ENCODE measurements at regions not wholly inside any gene's neighbourhood (a gene's known extent, or its start where the extent isn't known, plus 50 kb on each side); places are given as distances from the start of the nearest gene placed in this dataset.
A peak's percentile ranks its signal among the peaks of the same experiment; 100 is the strongest.

DNA sequence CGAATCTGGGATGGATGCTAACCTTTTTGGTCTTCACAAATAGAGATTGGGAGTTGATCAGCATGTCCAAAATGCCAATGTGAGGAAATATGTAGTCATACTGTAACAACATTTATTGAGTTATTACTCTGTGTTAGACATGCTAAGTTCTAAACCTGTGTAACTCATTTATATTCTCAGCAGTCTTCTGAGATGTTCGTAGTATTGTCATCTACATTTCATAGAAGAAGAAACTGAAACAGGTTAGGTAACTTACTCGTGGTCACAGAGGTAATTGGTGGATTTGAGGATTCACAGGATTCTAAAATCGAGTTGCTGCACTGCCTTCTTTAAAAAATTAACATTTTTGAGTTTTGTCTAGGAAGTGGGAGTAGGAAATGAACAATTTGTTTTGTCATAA is 162.1 kb downstream of the UBE2E3 start:
- in situ Hi-C loops (cut with HindIII; ENCODE audit: low pct_unique_long_range_greater_than_20kb, low sequenced_read_pairs), result no loop called here
- no peak for DNase-seq (ENCODE audit: low read depth, low spot score)

DNA sequence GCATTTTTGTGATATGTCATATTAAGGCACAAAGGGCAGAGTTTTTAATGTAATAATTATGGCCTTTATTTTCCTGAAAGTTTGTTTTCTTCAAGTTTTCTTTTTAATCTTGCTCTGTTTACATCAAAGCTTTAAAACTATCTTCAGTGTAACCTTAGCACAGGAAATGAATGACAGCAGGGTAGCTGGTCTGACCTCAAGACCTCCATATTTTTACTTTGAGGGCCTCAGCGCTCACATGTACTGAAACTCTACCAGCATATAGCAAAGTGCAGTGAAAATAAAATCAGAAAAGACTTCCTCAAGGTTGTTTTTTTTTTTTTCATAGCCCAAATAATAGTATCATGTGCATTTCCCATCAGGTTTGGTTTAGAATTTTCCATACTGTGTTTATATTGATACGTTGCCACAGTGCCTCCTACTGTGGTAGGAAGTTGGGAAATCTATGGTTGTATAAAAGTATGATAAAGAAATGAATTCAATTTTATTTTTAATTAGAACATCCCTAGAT is 163.4 kb downstream of the UBE2E3 start:
- in situ Hi-C loops (cut with HindIII; ENCODE audit: low pct_unique_long_range_greater_than_20kb, low sequenced_read_pairs), result no loop called here
- DNase-seq (ENCODE audit: low read depth, low spot score), result no peak

DNA sequence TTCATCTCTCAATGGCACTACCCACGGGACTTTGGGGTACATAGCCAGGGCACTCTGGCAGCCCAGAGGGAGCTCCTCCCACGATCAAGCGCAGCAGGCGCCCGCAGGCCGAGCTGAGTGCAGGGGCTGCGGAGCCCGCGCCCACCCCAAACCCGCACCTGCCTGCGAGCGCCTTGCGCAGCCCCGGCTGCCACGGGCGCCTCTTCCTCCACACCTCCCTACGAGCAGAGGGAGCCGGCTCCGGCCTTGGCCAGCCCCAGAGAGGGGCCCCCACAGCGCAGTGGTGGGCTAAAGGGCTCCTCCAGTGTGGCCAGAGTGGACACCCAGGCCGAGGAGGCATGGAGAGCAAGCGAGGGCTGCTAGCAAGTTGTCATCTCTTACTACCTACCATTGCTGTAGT is 165.2 kb downstream of the UBE2E3 start:
- in situ Hi-C loops (cut with HindIII; ENCODE audit: low pct_unique_long_range_greater_than_20kb, low sequenced_read_pairs), result no loop called here
- no peak for DNase-seq (ENCODE audit: low read depth, low spot score)

DNA sequence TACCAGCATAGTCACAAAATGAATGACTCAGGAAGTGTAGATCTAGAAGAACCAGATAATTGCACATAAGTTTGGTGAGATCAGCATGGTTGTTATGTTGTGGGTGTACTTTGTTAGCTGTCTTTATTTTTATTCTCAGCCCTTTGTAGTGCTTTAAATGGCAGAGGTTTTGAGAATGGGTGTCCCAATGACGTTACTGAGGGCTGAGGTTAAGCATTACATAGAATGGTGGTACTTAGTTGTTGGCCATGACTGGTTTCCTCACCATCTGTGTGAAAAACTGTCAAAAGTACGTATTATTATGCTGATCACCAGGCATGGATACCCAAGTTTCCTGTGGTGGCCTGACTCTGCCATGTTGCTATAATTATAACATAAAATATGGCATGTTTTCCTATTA is 165.8 kb downstream of the UBE2E3 start:
- DNase-seq (ENCODE audit: low read depth, low spot score), result no peak
- in situ Hi-C loops (cut with HindIII; ENCODE audit: low pct_unique_long_range_greater_than_20kb, low sequenced_read_pairs), result no loop called here

DNA sequence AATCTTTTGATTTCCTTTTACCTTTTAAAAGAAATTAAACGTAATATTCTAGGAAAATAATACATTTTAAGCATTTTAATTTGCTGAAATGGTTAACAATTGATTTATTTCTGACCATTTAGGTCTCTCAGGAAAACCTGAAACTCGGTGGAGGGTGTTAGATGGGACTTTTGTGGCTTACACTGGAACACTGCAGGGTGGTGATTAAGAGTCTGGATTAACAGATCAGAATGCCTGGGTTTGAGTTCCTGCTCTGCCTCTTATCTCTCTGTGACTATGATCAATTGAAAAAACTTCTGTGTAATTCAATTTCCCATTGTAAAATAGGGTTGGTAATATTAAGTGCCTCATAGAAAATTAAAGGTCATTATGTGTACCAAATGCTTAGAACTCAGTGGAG is 168.7 kb downstream of the UBE2E3 start:
- no peak for DNase-seq (ENCODE audit: low read depth, low spot score)
- in situ Hi-C loops (cut with HindIII; ENCODE audit: low pct_unique_long_range_greater_than_20kb, low sequenced_read_pairs), result no loop called here

DNA sequence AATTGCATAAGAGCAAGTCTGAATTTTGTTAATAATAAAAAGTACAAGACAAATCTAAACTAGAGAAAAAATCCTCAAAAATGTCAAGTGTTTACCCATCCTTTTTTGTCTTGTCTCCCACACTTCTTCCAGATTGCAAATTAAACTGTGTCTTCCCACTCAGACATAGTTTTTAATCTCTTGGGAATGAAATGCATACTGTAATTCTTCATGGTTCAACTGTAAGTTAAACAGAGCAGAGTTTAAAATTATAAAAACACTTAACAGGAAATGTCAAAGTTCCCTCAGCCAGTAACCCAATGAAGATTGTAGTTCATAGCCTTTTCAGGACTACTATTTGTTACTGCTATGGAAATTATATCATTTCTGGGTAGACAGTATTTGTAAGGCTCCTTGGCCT is 171.8 kb downstream of the UBE2E3 start:
- in situ Hi-C loops (cut with HindIII; ENCODE audit: low pct_unique_long_range_greater_than_20kb, low sequenced_read_pairs), result no loop called here
- no peak for DNase-seq (ENCODE audit: low read depth, low spot score)

DNA sequence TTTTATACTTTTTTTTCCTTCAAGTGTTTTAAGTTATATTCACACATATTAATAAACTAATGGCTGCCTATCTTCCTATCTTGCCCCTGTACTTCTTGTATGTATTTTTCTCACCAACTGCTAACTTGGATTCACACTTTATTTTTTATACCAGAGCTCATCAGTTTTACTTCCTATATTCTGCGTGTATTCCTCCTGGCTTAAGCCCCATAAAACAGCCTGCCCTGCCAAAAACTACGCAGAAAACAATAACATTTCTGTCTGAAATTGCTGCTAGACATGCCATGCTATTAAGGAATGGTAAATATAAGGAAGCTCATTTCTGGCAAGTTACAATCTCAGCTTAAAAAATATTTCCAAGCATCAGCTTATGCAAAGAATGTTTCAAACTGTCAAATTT is 172.3 kb downstream of the UBE2E3 start:
- peak; percentile 59 for DNase-seq (ENCODE audit: low read depth, low spot score)

DNA sequence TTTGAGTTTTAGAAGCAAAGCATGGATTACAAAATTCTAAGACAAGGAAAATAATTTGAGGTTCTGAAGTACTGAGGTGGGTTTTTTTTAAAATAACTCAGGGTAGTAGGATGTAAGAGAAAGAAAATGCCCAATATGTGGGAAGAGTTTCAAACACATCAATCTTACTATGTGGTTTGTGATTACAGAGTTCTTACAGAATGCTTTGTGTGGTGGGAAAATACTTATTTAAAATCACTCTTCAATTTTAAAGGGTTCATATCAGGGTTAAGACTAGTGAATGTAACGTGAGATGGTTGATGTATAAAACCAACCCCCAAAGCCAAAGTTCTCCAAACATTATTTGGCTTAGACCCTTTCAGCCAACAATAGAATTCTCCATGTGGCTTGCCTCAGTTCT is 173.5 kb downstream of the UBE2E3 start:
- in situ Hi-C loops (cut with HindIII; ENCODE audit: low pct_unique_long_range_greater_than_20kb, low sequenced_read_pairs), result no loop called here
- DNase-seq (ENCODE audit: low read depth, low spot score), result no peak

More for the DNA sequence above, 172.3 kb downstream of the UBE2E3 start:
- in situ Hi-C loops (cut with HindIII; ENCODE audit: low pct_unique_long_range_greater_than_20kb, low sequenced_read_pairs), result no loop called here

DNA sequence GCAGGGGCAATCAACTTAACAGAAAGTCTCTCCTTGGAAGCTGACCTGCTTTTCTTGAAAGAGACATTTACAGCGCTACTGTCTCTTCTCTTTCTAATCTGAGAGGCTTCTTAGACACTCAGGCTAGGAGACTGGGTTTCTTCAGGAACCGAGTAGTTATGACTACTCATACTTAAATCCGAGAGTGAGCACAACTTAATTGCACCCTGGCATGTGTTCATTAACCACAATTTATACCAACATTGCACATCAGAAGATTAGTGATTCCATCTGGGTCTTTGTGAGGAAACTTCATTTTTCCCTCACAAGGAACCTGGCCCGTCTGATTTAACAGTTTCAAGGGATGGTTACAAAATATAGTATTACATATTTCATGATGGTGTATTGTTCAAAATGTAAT is 176.9 kb downstream of the UBE2E3 start:
- DNase-seq (ENCODE audit: low read depth, low spot score), result no peak
- in situ Hi-C loops (cut with HindIII; ENCODE audit: low pct_unique_long_range_greater_than_20kb, low sequenced_read_pairs), result no loop called here

DNA sequence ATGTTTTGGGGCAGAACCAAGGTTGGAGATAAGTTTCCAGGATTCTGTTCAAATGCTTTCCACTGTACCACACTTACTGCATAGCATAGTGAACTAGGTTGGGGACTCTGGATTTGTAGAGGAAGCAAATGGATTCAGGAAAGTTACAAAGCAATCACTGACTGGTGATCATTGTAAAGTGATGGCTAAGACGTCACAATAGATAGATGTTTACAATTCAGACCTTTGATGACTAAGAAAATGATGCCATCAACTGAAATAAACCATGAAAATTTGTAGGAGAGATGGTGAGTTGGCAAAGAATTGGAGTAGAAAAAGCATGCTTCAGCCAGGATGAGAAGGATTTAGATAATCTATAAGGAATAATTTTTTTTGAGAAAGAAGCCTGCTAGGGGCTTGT is 178.0 kb downstream of the UBE2E3 start:
- DNase-seq (ENCODE audit: low read depth, low spot score), result no peak
- in situ Hi-C loops (cut with HindIII; ENCODE audit: low pct_unique_long_range_greater_than_20kb, low sequenced_read_pairs), result no loop called here

DNA sequence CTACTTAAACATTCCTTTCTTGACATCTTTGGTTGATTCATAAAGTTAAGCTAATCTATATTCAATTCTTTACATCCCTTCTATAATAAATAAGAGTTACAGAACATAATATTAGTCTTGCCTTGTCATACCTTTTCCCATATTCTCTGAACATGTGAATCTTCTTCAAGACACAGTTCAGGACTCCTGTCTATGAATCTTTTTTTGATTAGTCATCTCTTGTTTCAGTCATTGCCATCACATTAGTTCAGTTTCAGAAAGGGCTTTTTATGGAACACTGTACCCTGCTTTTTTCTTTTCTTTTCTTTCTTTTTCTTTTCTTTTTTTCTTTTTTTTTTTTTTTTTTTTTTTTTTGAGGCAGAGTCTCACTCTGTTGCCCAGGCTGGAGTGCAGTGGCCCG is 181.2 kb downstream of the UBE2E3 start:
- DNase-seq (ENCODE audit: low read depth, low spot score), result no peak
- in situ Hi-C loops (cut with HindIII; ENCODE audit: low pct_unique_long_range_greater_than_20kb, low sequenced_read_pairs), result no loop called here

DNA sequence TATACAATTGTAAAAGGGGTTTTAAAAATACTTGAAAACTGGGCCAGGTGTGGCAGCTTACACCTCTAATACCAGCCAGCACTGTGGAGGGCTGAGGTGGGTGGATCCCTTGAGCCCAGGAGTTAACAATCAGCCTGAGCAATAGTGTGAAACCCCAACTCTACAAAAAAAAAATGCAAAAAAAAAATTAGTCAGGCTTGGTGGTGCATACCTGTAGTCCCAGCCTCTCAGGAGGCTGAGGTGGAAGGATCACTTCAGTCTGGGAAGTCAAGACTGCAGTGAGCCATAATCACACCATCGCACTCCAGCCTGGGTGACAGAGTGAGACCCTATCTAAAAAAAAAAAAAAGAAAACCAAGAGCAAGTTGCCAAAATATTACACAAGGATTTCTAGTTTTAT is 182.7 kb downstream of the UBE2E3 start:
- in situ Hi-C loops (cut with HindIII; ENCODE audit: low pct_unique_long_range_greater_than_20kb, low sequenced_read_pairs), result no loop called here
- DNase-seq (ENCODE audit: low read depth, low spot score), result no peak

DNA sequence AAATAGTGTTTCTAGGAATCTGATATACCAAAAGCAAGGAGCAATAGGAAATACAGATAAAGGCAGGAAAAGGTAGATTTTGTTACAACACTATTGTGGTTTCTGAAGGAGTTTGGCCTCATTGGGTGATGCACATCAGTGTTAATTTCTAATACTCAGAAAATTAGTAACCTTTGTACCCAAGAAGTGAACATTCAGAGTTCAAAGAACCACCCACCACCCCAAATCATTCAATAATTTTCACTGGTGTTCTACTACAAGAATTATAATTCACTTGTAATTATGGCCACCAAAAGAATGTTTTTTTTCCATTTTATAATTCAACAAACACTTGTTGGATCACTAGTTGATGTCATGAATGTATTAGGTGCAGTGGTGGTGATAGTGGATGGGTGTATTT is 183.3 kb downstream of the UBE2E3 start:
- DNase-seq (ENCODE audit: low read depth, low spot score), result no peak
- in situ Hi-C loops (cut with HindIII; ENCODE audit: low pct_unique_long_range_greater_than_20kb, low sequenced_read_pairs), result no loop called here

DNA sequence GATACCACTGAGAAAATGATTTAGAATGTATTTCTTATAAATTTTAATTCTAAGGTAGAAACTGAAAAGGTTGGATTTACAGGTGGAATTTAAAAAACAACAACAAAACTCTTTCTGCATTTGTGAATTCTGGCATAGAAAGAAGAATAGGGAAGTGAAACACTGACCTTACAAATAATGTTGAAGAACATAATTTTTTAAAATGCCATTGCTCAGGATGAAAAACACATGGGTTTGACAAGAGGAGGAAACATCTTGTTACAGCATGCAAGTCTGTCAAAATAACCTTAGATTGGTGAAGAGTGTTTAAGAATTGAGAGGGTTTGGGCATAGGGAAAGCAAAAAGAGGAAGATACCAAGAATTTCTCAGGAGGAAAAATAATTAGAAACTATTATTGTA is 184.3 kb downstream of the UBE2E3 start:
- no peak for DNase-seq (ENCODE audit: low read depth, low spot score)
- in situ Hi-C loops (cut with HindIII; ENCODE audit: low pct_unique_long_range_greater_than_20kb, low sequenced_read_pairs), result no loop called here

DNA sequence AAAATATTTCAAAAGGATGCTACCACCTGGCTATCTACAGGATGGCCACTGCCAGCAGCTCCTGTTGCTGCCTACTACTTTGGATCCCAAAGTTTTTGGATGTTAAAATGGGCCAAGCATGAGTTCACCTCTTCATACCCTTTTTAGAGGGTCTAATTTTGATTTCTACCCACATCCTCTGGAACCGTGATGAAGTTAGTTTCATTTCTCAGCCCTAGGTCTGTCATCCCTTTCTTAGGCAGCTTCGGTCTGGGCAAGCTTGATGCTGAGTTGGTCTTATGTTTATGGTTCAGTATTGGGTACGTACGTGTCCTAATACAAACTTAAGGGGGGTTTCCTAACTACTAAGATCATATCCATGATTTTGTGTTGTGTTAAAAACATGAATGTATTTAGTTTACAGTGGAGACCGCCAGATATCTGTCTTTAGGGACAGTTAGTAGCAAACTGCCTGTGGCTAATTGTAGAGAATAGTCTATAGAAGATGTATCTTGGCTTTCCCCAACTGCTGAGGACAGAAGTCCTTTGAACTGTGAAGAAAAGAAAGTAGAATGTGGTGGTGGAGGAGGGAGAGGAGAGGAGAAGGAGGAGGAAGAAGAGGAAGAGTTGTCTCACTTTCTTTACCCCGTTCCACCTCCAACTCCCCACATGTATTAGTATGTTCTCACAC is 184.9 kb downstream of the UBE2E3 start:
- no peak for DNase-seq (ENCODE audit: low read depth, low spot score)
- in situ Hi-C loops (cut with HindIII; ENCODE audit: low pct_unique_long_range_greater_than_20kb, low sequenced_read_pairs), result no loop called here

DNA sequence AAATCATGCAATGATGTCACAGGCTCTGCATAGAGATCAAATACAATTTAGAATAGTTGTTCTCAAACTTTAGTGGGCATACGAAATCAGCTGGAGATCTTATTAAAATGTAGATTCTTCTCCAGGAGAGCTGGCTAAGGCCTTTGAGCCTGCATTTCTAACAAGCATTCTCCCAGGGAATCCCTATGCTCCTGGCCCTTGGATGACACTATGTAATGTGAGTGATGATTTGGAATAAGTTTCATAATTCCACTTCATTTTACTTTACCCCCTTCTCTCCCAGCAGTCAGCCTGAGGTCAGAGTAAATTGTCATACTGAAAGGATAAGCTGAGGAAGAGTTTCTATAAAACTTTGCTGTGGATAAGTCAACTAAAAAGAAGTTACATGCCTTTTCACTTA is 189.1 kb downstream of the UBE2E3 start:
- in situ Hi-C loops (cut with HindIII; ENCODE audit: low pct_unique_long_range_greater_than_20kb, low sequenced_read_pairs), result no loop called here
- no peak for DNase-seq (ENCODE audit: low read depth, low spot score)

DNA sequence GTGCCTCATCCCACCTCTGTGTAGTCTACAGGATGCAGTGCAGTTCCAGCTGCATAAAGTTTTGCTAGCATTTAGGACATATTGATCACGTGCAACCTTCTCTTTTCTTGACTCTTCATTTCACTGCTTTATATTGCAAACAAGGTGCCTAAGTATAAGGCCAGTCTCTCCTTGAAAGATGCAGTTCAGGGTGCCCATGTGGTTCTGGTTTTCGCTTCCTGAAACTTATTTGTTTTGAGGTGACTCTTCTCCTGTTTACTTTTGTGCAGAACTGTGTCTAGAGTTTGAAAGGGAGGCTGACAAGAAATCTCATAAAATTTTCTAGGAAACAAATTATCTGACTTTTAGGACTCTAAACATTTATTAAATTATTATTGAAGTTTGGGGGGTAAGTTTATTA is 189.9 kb downstream of the UBE2E3 start:
- in situ Hi-C loops (cut with HindIII; ENCODE audit: low pct_unique_long_range_greater_than_20kb, low sequenced_read_pairs), result no loop called here
- DNase-seq (ENCODE audit: low read depth, low spot score), result no peak

DNA sequence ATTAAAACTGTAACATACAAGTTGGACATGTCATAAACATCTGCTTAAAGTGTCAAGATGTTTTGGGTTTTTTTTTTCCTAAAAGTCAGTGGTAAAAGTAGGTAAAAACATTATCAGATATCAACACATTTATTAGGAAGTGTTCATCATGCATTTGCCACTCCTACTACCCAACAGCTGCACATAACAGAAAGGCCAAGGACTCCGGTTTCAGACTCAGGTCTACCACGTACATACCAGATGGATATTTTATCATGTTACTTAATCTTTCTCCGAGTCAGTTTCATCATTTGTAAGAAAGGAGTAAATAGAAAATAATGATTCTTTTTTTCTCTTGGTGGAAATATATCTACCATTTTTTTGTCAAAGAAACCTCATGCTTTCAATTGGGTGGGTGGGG is 192.3 kb downstream of the UBE2E3 start:
- in situ Hi-C loops (cut with HindIII; ENCODE audit: low pct_unique_long_range_greater_than_20kb, low sequenced_read_pairs), result no loop called here
- DNase-seq (ENCODE audit: low read depth, low spot score), result no peak

DNA sequence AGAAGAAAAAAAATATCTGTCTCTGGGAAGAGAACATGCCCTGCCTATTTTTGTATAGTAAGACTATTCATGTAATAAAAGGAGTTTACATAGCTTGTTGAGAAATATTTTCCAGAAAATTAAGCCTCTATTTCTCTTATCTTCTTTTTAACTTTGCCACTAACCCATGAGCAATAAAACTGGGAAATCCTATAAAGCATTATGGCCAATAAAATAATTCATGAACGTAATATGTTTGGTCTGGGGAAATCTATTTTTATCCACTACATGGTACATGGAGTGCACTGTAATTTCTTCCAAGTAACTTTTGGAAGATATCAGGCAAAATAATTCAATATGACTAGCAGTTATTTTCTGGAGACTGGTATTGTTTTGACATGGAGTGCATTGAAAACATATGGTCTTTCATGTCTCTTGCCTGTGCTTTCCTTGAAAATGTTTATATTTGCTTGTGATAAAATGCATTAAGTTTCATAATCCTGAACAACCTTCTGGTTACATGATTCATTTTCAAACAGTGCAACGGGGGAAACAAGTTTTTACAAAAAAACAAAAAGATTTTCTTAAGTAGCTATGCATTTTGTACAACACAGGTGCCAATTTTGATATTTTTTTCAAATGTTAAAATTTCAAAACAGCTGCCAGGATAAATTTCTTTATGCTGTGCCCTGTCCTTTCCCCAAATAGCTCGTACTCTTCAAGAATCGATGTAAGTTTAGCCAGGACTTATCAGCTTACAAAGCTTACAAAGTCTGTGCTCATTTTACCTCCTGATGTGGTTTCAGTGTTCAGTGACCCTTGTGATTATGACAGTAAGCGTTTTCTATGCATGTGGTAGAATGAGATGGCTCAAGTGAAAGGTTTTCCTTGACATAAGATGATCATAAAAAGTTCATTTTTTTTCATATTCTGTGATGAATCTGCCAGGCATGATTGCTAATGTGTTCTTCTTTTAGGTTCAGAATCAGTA is 194.5 kb downstream of the UBE2E3 start:
- no peak for DNase-seq (ENCODE audit: low read depth, low spot score)
- in situ Hi-C loops (cut with HindIII; ENCODE audit: low pct_unique_long_range_greater_than_20kb, low sequenced_read_pairs), result no loop called here
